Stimulated activated CD8-positive, alpha-beta memory T cell treated with anti-CD3 and anti-CD28 coated beads, Interleukin-4, amount 100 ng/mL, for 4 hours (primary cell): ENCODE measurements at regions not wholly inside any gene's neighbourhood (a gene's known extent, or its start where the extent isn't known, plus 50 kb on each side); places are given as distances from the start of the nearest gene placed in this dataset.
"Not testable (repeated sequence)": the region's sequence is repeated elsewhere in the genome, so short reads cannot be mapped to it uniquely, and the experiment has no call there.

Experiments used
- DNase-seq, 2 donors: peaks; one replicate each; pipeline ENCODE4 v3.0.0-alpha.2; 2020; ENCODE audit warnings: low read depth in 2 of 2, low spot score in 1 of 2

DNA sequence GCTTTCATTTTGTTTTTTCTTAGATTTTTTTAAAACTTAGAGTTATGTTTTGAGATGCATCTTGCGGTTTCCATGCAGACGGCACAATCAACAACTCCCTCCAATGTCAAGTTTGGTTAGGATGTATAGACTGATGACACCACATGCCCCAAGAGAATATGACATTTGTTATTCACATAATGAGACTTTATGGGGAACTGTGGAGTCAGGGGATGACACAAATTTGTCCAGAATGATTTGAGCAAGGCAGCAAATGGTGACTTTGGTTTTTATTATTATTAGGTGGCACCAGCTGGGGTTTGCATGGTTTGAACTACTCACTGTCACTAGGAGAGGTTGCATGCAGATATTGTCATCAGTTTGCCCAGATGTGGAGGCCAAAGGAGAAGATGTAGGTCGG is 461.8 kb upstream of the PRKX start:
- no peak for DNase-seq

DNA sequence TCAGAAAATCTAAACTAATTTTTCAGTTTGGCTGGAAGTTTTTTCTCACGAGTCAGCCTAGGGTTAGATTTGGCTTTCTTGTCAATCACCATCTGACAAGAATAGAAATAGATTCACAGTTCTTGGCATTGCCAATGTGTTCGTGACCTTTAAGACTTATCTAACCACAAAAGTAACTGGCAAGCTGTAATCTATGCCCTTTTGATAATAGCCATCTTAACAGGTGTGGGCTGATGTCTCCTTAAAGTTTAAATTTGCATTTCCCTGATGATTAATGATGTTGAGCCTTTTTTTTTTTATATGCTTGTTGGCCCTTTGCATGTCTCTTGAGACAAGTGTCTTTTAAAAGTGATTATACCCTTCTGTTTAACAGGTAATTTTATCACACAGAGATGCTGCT is 460.3 kb upstream of the PRKX start:
- DNase-seq, result no peak

DNA sequence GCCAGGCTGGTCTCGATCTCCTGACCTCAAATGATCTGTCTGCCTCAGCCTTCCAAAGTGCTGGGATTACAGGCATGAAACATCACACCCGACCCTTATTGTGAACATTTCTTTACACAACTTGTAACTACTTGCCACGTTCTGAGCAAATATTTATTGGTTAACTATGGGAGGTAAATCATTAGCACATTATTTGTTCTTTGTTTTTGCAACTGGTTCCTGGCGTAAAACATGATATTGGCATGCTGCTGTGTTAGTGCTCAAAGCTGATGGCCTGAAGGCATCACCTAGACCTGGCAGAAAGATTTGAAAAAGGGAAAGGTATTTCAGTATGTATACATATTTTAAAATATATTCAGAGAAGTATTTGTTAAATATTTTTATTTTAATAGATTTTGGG is 438.3 kb upstream of the PRKX start:
- DNase-seq, result no peak

DNA sequence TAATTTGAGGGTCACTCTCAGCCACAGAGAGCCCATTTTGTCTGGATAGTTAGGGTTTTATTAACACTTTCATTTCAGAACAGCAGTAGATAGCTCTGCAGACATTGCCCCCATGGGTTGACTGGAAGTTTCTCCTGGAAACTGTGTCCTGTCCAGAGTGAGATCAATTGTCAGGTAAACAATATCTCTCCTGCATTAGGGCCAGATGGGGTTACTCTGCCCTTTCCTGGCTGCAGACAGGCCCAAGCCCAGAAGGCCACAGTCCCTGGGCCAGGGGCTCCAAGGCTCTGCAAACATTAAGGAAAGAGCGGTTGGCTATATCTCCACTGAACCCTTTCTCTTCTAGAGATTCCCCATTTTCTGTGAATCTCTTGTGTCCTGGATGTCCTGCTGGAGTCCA is 436.8 kb upstream of the PRKX start:
- DNase-seq, result no peak

DNA sequence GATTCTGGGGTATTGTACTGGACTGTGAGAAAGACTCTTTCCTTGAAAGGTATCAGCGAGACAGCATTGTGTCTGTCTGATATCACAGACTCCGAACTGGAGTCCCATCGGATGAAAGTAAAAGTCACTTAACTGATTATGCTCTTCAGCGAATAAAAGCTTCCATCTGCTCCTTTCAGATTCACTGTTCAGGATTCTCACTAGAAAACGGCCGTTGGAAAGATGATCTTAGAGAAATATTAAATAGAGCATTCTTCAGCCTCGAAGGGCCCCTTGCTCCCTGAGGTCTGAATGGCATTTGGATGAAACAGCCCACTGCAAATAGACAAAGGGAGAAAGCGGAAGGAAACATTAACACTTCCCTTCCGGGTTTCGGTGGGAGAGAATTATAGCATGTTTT is 416.2 kb upstream of the PRKX start:
- DNase-seq, result no peak

DNA sequence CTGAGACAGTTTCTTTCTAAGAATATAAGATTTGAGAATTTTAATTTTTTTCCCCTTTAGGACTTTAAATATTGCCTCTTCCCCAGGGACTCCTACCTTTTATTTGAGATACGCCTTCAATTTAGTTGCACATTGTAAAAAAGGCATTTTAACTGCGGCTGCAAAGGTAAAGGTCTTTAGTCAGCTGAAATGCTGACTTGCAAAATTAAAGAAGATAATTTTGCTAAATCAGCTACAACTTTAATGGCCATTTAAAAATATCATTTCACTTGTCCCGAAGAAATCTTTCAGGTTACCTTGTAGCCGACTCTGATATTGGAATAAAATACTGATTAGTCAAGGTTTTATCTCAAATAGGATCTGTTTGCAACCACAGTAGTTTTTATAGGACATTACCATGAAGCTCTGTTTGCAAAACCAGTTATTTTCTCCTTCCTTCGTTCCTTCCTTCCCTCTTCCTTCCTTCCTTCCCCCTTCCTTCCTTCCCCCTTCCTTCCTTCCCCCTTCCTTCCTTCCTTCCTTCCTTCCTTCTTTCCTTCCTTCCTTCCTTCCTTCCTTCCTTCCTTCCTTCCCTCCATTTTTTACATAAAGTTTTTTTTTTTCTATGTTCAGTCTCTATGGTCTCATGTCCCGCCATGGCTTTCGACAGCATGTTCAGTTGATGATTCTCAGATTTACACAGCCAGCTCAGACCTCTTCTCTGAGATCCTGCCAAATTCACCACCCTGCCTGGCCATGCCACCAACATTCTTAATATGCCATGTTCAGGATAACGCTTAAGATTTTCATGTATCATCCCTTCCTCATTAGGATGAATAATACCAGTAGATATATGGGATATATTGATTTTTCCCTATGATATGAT is 405.4 kb upstream of the PRKX start:
- DNase-seq, result no peak

DNA sequence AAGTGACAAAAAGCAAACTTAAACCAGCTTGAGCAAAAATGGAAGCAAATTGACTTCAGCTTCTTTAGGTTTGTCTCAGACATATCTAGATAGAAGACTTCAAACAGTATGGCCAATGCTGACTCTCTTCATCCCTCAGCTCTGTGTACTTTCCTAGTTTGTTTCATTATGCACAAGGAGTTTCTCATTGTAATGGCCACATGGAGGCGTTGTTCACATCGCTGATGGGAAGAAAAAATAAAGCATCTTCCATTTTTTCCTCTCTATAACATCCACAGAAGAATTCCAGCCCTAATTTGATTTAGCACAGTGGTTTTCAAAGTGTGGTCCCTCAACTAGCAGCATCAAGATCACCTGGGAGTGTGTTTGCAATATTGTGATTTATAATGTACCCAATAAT is 397.5 kb upstream of the PRKX start:
- DNase-seq, result no peak

DNA sequence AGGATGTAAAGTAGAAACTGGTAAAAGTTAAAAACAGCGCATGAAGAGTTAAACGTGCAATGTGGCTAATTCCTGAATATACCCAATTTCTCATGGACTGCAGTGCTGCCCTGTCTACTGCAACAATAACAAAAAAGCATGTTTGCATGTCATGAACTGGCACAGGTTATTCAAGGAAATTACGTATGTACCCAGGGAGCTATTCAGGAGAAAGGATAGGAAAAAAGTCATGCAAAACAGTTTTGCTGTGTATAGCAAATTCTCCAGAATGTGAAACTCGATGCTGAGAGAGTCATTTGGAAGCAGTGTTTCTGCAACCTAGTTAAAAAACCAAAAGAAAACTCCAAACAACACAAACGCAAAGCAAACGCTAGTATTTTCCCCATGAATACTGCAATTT is 381.5 kb upstream of the PRKX start:
- DNase-seq, result no peak

DNA sequence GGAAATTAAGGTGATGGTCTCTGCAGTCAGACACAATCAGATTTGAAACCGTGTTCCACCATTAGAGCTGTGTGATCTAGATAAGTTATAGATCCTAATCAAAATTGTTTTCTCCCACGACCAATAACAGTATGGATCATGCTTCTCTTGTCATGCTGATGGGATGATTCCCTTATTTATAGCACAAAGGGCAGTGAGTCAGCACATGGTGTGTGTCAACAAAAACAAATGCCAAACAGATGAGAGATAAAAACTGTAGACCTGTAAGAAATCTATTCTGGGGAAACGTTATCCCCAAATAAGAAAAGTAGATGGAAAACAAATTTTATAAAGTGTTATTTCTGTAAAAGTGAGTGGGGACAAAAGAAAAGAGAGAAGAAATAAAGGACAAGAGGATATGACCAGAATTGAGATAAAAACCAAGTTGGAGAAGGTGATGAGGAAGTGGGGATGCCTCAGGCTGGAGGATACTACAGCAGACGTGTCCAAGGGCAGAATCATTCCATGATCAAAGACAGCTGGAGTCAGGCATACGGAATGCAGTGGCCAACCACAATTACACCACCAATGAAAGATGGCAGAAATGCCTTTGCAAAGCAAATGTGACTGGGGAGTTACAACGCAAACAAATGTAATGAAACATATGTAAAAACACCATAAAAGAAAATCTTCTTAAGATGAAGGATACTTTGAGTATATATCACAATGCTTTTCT is 377.8 kb upstream of the PRKX start:
- no peak for DNase-seq

DNA sequence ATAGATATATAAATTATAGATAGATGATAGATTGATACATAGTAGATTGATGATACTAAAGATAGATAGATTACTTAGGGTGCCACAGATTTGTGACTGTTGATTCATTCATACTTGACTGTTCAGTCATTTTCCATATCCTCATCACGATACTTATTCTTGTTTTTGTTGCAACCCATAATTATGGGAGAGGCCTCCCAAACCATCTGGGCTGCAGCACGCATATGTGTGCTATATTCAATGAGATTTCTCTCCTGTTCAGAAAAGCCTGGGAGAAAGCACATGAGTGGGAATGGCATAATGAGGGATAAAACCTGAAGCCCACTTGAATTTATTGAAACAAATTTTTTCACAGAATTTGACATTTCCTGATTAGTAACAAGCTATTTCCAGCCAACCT is 346.4 kb upstream of the PRKX start:
- no peak for DNase-seq

DNA sequence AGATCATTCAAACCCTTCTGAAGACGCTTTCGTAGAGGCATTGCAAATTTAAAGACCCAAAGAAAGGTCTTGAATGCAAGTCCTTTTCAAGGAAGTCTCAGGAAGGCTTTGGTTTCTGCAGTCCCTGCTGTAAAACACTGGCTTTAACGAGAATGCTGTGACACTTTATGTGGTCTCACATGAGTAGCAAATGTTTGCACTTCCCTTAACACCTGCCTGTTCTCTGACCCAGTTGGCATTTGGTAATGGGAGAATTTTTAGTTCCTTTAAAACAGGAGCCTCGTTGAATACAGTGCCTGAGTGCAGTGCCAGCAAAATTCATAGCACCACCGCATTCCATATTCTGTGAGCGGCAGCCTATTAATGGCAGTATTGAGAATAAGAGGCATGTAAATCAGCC is 330.5 kb upstream of the PRKX start:
- DNase-seq, result no peak

DNA sequence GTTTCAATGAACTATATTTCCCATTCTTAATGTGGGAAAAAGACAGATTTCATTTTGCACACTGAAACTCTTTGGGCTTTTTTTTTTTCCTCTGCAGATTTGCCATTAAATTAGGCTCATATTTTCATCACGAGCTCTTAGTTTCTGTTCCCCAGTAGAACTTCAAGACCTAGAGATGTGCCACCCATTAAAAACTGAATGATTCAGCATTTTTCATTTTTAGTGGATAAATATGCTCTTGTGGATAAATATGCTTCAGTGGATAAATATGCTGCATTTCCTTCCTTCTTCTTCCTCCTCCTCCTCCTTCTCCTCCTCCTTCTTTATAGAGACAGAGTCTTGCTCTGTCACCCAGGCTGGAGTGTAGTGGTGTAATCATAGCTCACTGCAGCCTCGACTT is 322.4 kb upstream of the PRKX start:
- no peak for DNase-seq

DNA sequence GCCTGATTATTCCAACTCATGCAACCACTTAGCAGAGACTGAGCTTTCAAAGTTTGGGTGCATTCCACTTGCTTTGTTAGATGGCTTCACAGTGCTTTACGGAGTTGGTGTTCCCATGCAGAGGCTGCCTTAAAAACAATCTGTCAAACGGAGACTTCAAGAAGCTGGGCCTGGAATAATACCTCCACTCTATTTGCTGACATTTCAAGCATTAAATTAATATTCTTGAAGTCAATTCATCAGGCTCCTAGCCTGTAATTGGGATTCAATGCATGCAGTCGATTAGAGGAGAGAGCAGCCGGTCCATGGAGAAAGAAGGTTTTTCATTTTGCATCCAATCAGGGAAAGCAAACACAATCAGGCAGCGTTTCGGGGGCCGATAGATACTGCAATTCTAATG is 314.7 kb upstream of the PRKX start:
- DNase-seq, result no peak

DNA sequence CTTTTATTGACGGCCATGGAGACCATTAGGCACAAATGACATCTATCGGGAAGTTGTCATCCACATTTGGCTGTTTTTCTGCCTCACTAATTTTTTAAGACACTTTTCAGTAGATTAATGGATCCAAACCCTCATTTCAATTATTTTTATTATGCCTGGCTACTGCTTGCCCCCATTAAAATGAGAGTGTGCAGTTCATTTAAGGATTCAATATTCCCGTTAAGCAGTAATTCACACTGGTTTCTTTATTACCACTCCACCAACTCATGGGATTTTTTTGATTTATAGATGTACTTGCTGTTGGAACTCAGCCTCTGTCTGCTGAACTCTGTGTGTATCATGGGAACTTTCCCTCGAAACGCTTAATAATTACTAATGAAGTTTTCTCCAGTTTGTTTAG is 291.8 kb upstream of the PRKX start:
- DNase-seq, result no peak

DNA sequence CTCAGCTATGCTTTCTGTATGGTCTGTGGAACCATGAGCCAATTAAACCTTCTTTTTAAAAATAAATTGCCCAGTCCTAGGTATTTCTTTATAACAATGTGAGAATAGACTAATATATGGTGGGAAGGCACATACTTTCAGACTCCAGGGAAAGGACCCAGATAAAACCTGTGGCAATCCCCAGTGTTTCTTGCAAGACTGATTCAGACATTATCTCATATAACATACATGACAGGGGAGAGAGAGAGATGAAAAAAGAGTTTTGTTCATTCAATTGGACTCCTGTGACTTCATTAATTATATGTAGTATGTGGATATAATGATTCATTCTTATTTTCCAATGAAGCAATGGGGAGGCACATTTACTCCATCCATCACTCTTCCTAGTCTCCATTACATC is 291.4 kb upstream of the PRKX start:
- no peak for DNase-seq

DNA sequence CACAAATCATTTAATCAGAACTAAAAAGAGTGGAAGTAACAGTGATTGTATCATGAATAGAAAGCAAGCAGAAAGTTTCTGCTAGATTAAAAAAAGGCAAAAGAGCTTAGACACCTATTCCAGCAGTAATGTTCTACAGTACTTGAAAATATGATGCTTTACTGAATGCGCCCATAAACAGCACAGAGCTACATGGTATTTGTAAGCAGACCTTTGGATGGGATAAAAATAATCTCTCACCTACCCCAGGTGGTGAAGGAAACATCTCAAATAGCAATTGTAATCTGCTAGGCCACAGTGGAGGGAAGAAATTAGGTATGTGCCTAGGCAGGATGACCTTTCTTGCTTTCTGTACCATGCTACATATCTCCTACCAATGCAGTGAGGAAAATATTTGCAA is 280.9 kb upstream of the PRKX start:
- no peak for DNase-seq

DNA sequence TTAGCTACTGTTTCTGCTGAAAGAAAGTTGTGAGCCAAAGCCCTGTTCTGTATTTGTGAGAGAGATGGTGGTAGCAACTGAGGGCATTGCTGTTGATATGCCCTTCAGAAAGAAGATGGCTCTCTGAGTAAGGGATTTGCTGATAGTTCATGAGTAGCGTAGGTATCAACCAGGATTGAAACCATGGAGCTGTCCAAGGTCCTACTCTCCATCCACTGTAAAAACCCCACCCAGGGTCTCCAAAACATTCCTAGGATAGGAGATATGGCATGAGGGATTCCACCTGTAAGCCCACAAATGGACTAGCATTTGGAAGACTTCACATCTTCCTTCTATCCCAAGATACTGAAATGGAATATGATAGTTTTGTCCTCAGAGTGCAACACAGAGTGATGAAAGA is 277.1 kb upstream of the PRKX start:
- no peak for DNase-seq

DNA sequence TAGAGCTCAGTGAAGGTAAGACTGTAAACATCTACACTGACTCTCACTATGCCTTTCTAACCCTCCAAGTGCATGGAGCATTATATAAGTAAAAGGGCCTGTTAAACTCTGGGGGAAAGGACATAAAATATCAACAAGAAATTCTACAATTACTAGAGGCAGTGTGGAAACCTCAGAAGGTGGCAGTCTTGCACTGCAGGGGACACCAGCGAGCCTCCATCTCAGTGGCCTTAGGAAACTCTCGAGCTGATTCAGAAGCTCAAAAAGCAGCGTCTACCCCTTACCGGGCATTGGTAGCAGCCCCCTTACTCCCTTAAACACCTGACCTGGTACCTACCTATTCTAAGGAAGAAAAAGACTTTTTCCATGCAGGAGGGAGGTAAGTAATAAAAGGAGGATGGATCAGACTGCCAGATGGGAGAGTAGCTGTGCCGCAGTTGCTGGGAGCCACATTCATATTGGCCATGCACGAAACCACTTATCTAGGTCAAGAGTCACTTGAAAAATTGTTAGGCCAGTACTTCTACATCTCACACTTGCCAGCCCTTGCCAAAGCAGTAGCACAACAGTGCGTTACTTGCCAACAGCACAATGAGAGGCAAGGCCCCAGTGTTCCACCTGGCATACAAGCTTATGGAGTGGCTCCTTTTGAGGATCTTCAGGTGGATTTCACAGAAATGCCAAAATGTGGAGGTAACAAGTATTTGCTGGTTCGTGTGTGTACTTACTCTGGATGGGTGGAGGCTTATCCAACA is 258.8 kb upstream of the PRKX start:
- not testable (repeated sequence) for DNase-seq

DNA sequence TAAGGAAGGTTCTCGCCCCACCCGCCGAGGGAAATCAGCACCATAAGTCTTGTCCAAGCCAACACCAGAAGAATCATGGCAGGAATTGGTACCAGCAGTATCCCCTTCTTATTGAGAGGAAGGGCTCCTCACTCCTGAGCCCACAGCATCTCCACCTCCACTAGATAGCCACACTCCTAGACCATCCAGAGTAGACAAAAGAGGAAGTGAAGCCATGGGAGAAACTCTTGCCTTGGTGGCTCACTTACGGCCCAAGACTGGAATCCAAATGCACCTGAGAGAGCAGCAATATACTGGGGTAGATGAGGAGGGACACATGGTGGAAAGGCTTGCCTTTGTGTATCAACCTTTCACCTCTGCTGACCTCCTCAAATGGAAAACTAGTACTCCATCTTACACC is 255.3 kb upstream of the PRKX start:
- DNase-seq, result no peak

DNA sequence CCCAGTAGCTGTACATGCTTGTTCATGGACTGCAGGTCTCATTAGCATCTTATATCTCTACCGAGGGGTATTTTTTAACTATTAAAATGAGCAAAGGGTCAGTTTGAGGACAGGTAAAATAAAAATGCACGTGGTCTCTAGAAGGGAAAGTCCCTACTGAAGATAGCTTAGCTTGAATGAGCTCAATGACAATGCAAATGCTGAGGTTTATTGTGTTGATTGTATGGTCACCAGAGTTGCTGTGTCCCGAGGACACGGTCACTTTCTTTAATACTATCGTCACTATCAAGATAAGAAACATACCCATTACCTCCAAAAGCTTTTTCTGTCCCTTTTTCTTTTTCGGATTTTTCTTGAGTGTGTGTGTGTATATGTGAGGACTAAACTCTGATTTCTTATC is 250.5 kb upstream of the PRKX start:
- DNase-seq, result no peak

DNA sequence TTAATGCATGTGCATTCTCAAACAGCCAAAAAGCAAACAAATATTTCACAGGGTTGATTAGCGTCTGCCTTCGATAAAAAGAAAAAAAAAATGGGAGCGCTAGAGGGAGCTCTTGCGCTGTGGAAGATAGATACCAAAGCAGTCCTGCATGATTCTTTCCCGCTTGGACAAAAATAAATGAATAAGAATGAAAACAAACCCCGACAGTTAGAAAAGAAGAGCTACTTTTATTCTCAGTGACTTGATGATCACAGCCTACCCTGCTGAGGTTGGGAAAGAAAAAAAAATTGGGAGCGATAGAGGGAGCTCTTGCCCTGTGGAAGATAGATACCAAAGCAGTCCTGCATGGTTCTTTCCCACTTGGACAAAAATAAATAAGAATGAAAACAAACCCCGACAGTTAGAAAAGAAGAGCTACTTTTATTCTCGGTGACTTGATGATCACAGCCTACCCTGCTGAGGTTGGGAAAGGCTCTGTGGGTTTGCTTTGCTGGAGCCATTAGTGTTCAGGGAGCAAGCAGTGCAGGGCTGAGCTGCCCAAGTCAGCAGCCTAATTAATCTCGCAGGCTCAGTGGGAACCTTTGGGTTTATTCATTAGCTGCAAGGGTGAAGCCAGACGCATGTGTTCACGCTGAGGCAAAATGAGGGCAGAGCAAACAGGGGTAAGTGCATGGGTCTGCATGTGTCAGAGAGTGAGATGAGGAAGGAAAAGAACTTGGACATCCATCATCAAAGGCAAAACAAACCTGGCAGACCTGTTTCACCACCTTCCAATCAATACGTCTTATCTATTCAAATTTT is 249.3 kb upstream of the PRKX start:
- no peak for DNase-seq
